Ishikawa (cell line): ENCODE measurements at regions not wholly inside any gene's neighbourhood (a gene's known extent, or its start where the extent isn't known, plus 50 kb on each side); places are given as distances from the start of the nearest gene placed in this dataset.
A peak's percentile ranks its signal among the peaks of the same experiment; 100 is the strongest.

ENCODE experiments used
- CEBPB ChIP-seq: IDR thresholded peaks from 2 replicates; pipeline ENCODE4 v1.6.1; 2012
- CREB1 ChIP-seq: IDR thresholded peaks from 2 replicates; pipeline ENCODE4 v1.6.1; 2012; ENCODE audit warnings: low read depth
- EGR1 ChIP-seq: IDR thresholded peaks from 2 replicates; pipeline ENCODE4 v1.6.1; 2012
- EP300 ChIP-seq: IDR thresholded peaks from 2 replicates; pipeline ENCODE4 v1.6.1; 2012; ENCODE audit warnings: borderline replicate concordance
- FOXM1 ChIP-seq: IDR thresholded peaks from 2 replicates; pipeline ENCODE4 v1.6.1; 2012; ENCODE audit warnings: low read depth, borderline replicate concordance
- MAX ChIP-seq: IDR thresholded peaks from 2 replicates; pipeline ENCODE4 v1.6.1; 2012
- NFIC ChIP-seq: IDR thresholded peaks from 2 replicates; pipeline ENCODE4 v1.6.1; 2012
- RAD21 ChIP-seq: IDR thresholded peaks from 2 replicates; pipeline ENCODE4 v1.6.1; 2012; ENCODE audit warnings: low read depth
- REST ChIP-seq: IDR thresholded peaks from 2 replicates; pipeline ENCODE4 v1.6.1; 2012; ENCODE audit warnings: low read depth, mild to moderate bottlenecking
- TAF1 ChIP-seq: IDR thresholded peaks from 2 replicates; pipeline ENCODE4 v1.6.1; 2012; ENCODE audit warnings: low read depth, mild to moderate bottlenecking
- TCF12 ChIP-seq: IDR thresholded peaks from 2 replicates; pipeline ENCODE4 v1.6.1; 2012; ENCODE audit warnings: low read depth
- TEAD4 ChIP-seq: IDR thresholded peaks from 2 replicates; pipeline ENCODE4 v1.6.1; 2012
- USF1 ChIP-seq: IDR thresholded peaks from 2 replicates; pipeline ENCODE4 v1.6.1; 2012
- YY1 ChIP-seq: IDR thresholded peaks from 2 replicates; pipeline ENCODE4 v1.6.1; 2012; ENCODE audit warnings: low read depth
- ZBTB7A ChIP-seq: IDR thresholded peaks from 2 replicates; pipeline ENCODE4 v1.6.1; 2012; ENCODE audit warnings: low read depth

GRCh38 chr9:7542126-7542525, 257.5 kb downstream of the DMAC1 start:
- TF ChIP-seq TCF12: no peak
- no peak for TF ChIP-seq CREB1
- no peak for TF ChIP-seq MAX
- TF ChIP-seq EP300: no peak
- TF ChIP-seq YY1: no peak
- no peak for TF ChIP-seq CEBPB
- no peak for TF ChIP-seq TAF1
- TF ChIP-seq FOXM1: no peak
- TF ChIP-seq EGR1: no peak
- TF ChIP-seq ZBTB7A: no peak

- TF ChIP-seq CEBPB (no peak), RAD21 (peak; percentile 71)
These were observed 263.2 kb downstream of the DMAC1 start for GRCh38 chr9:7536310-7536939.

GRCh38 chr9:7534211-7534935, 265.2 kb downstream of the DMAC1 start:
- TF ChIP-seq USF1: no peak
- no peak for TF ChIP-seq CREB1
- TF ChIP-seq REST: no peak

- TF ChIP-seq YY1: no peak
- no peak for TF ChIP-seq EGR1
These were observed 266.0 kb downstream of the DMAC1 start for GRCh38 chr9:7533376-7534090.

GRCh38 chr9:7523426-7524043, 276.0 kb downstream of the DMAC1 start:
- TF ChIP-seq RAD21 (no peak), CEBPB (no peak), YY1 (no peak), REST (no peak), TEAD4 (no peak), MAX (no peak), NFIC (no peak), USF1 (no peak), EGR1 (no peak), CREB1 (no peak), TAF1 (no peak), TCF12 (no peak), ZBTB7A (no peak), FOXM1 (no peak), EP300 (no peak)

GRCh38 chr9:7520396-7520795, 279.2 kb downstream of the DMAC1 start:
- no peak for TF ChIP-seq TCF12
